NCI-H510A (cell line): ENCODE measurements at regions not wholly inside any gene's neighbourhood (a gene's known extent, or its start where the extent isn't known, plus 50 kb on each side); places are given as distances from the start of the nearest gene placed in this dataset.

ENCODE experiments used
- DNase-seq: peaks from one replicate; lab custom pipeline; 2025; lab: John Stamatoyannopoulos, UW

- no peak for DNase-seq
Observed at GRCh38 chr6:87908978-87909811, 138.4 kb upstream of the SPACA1 start.

GRCh38 chr6:87907521-87907920, 140.1 kb upstream of the SPACA1 start:
- DNase-seq: no peak

- no peak for DNase-seq
Observed at GRCh38 chr6:87905101-87905641, 142.5 kb upstream of the SPACA1 start.

GRCh38 chr6:87904011-87904410, 143.6 kb upstream of the SPACA1 start:
- no peak for DNase-seq

- DNase-seq: no peak
Observed at GRCh38 chr6:87903323-87903722, 144.3 kb upstream of the SPACA1 start.

- DNase-seq: no peak
Observed at GRCh38 chr6:87902383-87902782, 145.3 kb upstream of the SPACA1 start.

- DNase-seq: no peak
Observed at GRCh38 chr6:87901613-87902012, 146.0 kb upstream of the SPACA1 start.

- no peak for DNase-seq
Observed at GRCh38 chr6:87900160-87900698, 147.4 kb upstream of the SPACA1 start.

GRCh38 chr6:87899499-87900147, 148.0 kb upstream of the SPACA1 start:
- DNase-seq: no peak

- DNase-seq: no peak
Observed at GRCh38 chr6:87897663-87898062, 150.0 kb upstream of the SPACA1 start.

GRCh38 chr6:87897013-87897412, 150.6 kb upstream of the SPACA1 start:
- no peak for DNase-seq

- DNase-seq: no peak
Observed at GRCh38 chr6:87887266-87887665, 160.4 kb upstream of the SPACA1 start.

GRCh38 chr6:87884203-87884602, 163.4 kb upstream of the SPACA1 start:
- no peak for DNase-seq

- no peak for DNase-seq
Observed at GRCh38 chr6:87881342-87881895, 166.2 kb upstream of the SPACA1 start.

GRCh38 chr6:87879132-87879861, 168.3 kb upstream of the SPACA1 start:
- DNase-seq: no peak

GRCh38 chr6:87875781-87876180, 171.9 kb upstream of the SPACA1 start:
- DNase-seq: no peak

- no peak for DNase-seq
Observed at GRCh38 chr6:87873556-87873955, 171.5 kb upstream of the AKIRIN2 start.

GRCh38 chr6:87870556-87870955, 168.5 kb upstream of the AKIRIN2 start:
- DNase-seq: no peak

GRCh38 chr6:87869064-87869905, 167.3 kb upstream of the AKIRIN2 start:
- DNase-seq: no peak

GRCh38 chr6:87860902-87861301, 158.9 kb upstream of the AKIRIN2 start:
- no peak for DNase-seq

GRCh38 chr6:87858440-87858839, 156.4 kb upstream of the AKIRIN2 start:
- DNase-seq: no peak
